Astrocyte (in vitro differentiated cells and primary cell): ENCODE measurements at regions not wholly inside any gene's neighbourhood (a gene's known extent, or its start where the extent isn't known, plus 50 kb on each side); places are given as distances from the start of the nearest gene placed in this dataset.

Experiments
- DNase-seq: peaks from one replicate; pipeline ENCODE4 v3.0.0-alpha.2; 2010; ENCODE audit warnings: low read depth
- FAIRE-seq: peaks from 2 replicates; lab custom pipeline; 2011; peaks lifted over from hg19 to GRCh38; lab: Jason Lieb, UNC
- H2AFZ ChIP-seq: 2 replicates; pipeline ENCODE4 v1.6.0; 2012; ENCODE audit warnings: low read depth, low read length, inconsistent platforms
- H3K27ac ChIP-seq: 2 replicates; pipeline ENCODE4 v1.5.1; 2011; ENCODE audit warnings: low read depth, low read length, inconsistent platforms
- H3K27me3 ChIP-seq: 2 replicates; pipeline ENCODE4 v1.6.0; 2011; ENCODE audit warnings: low read length, inconsistent platforms; ENCODE audit not compliant: insufficient read depth
- H3K36me3 ChIP-seq: 2 replicates; pipeline ENCODE4 v1.5.1; 2011; ENCODE audit warnings: low read length, inconsistent platforms; ENCODE audit not compliant: insufficient read depth
- H3K4me1 ChIP-seq: 2 replicates; pipeline ENCODE4 v1.5.1; 2011; ENCODE audit warnings: low read length, inconsistent platforms; ENCODE audit not compliant: insufficient read depth
- H3K4me2 ChIP-seq: 2 replicates; pipeline ENCODE4 v1.6.0; 2012; ENCODE audit warnings: low read length, inconsistent platforms
- H3K4me3 ChIP-seq: 2 replicates; pipeline ENCODE4 v1.5.1; 2011; ENCODE audit warnings: low read depth, mild to moderate bottlenecking, low read length, inconsistent platforms; ENCODE audit not compliant: insufficient read depth
- H3K79me2 ChIP-seq: 2 replicates; pipeline ENCODE4 v1.6.0; 2012; ENCODE audit warnings: mild to moderate bottlenecking, low read length, inconsistent platforms; ENCODE audit not compliant: insufficient read depth
- H3K9ac ChIP-seq: 2 replicates; pipeline ENCODE4 v1.6.0; 2012; ENCODE audit warnings: mild to moderate bottlenecking, low read length, inconsistent platforms
- H3K9me3 ChIP-seq: 2 replicates; pipeline ENCODE4 v1.5.1; 2012; ENCODE audit warnings: low read depth, mild to moderate bottlenecking, low read length, inconsistent platforms; ENCODE audit not compliant: insufficient read depth
- H4K20me1 ChIP-seq: 2 replicates; pipeline ENCODE4 v1.6.0; 2012; ENCODE audit warnings: low read length, inconsistent platforms; ENCODE audit not compliant: insufficient read depth
- H3K27ac Mint-ChIP-seq: one replicate; pipeline ENCODE4 v1.8.0; 2021; ENCODE audit warnings: mild to moderate bottlenecking, mixed read lengths; ENCODE audit not compliant: unreplicated experiment
- H3K27me3 Mint-ChIP-seq: one replicate; pipeline ENCODE4 v1.8.0; 2021; ENCODE audit warnings: low read depth, mixed read lengths; ENCODE audit not compliant: unreplicated experiment
- H3K36me3 Mint-ChIP-seq: one replicate; pipeline ENCODE4 v1.8.0; 2021; ENCODE audit warnings: low read depth, mixed read lengths; ENCODE audit not compliant: unreplicated experiment
- H3K4me1 Mint-ChIP-seq: one replicate; pipeline ENCODE4 v1.8.0; 2021; ENCODE audit warnings: low read depth, mixed read lengths; ENCODE audit not compliant: unreplicated experiment
- H3K4me3 Mint-ChIP-seq: one replicate; pipeline ENCODE4 v1.8.0; 2021; ENCODE audit warnings: mild to moderate bottlenecking, moderate library complexity, mixed read lengths; ENCODE audit not compliant: unreplicated experiment
- H3K9me3 Mint-ChIP-seq: one replicate; pipeline ENCODE4 v1.8.0; 2021; ENCODE audit warnings: mild to moderate bottlenecking, mixed read lengths; ENCODE audit not compliant: unreplicated experiment
- EZH2 ChIP-seq: IDR thresholded peaks from 2 replicates; pipeline ENCODE4 v1.6.1; 2012; ENCODE audit warnings: mild to moderate bottlenecking, low read length, inconsistent platforms; ENCODE audit not compliant: insufficient read depth
- TF ChIP-seq, protein P1 (sequence below): IDR thresholded peaks from 2 replicates; pipeline ENCODE4 v1.5.1; 2011; ENCODE audit warnings: low read depth, mild to moderate bottlenecking, inconsistent platforms, low read length, moderate library complexity; ENCODE audit not compliant: insufficient read depth

DNA sequence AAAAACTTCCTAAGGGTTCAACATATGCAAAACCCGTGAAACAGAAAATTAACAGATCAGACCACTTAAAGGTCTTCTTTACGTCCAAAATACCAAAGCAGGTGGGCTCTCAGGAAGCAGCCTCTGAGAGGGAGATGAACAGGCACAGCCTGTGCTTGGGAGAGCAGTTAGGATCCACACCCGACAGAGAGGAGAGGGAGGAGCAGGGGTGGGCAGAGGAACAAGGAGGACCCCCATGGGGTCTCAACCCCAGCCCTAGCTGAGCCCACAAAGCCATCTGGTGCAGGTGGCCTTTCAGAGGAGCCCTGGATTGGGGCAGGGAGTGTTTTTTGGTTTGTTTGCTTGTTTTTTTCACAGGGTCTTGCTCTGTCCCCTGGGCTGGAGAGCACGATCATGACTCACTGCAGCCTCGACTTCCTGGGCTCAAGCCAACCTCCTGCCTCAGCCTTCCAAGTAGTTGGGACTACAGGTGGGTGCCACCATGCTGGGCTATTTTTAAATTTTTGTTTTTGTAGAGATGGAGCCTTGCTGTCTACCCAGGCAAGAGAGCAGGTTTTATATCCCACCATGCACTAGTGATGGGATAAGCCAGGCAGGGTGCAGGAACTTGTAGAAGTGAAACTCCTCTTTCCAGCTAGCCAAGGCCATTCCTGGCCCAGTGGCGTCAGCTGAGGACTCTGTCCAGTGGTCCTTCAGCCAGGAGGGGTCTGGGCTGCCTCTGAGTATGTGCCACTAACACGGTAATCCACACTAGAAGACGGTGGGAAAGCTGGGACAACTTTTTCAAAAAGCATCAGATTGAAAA lies 154.1 kb upstream of the HDAC4 start:
- Mint-ChIP-seq H3K27me3 (peaks cover 33% of the 10 kb centered on the region), H3K36me3 (no peaks in the 10 kb centered on the region), H3K4me3 (no peak overlapping the region), H3K9me3 (no peaks in the 10 kb centered on the region), H3K4me1 (peaks cover 2% of the 10 kb centered on the region), H3K27ac (no peak overlapping the region)
- no peak overlapping the region for H3K27ac ChIP-seq
- no peak overlapping the region for H3K9ac ChIP-seq
- no peaks in the 10 kb centered on the region for H3K27me3 ChIP-seq
- no peak overlapping the region for H2AFZ ChIP-seq
- H3K4me3 ChIP-seq: no peak overlapping the region
- DNase-seq (no peak), FAIRE-seq (no peak)
- no peaks in the 10 kb centered on the region for H3K4me1 ChIP-seq
- no peaks in the 10 kb centered on the region for H3K36me3 ChIP-seq
- no peak for TF ChIP-seq EZH2
- TF ChIP-seq, protein P1, sequence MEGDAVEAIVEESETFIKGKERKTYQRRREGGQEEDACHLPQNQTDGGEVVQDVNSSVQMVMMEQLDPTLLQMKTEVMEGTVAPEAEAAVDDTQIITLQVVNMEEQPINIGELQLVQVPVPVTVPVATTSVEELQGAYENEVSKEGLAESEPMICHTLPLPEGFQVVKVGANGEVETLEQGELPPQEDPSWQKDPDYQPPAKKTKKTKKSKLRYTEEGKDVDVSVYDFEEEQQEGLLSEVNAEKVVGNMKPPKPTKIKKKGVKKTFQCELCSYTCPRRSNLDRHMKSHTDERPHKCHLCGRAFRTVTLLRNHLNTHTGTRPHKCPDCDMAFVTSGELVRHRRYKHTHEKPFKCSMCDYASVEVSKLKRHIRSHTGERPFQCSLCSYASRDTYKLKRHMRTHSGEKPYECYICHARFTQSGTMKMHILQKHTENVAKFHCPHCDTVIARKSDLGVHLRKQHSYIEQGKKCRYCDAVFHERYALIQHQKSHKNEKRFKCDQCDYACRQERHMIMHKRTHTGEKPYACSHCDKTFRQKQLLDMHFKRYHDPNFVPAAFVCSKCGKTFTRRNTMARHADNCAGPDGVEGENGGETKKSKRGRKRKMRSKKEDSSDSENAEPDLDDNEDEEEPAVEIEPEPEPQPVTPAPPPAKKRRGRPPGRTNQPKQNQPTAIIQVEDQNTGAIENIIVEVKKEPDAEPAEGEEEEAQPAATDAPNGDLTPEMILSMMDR: no peak
- H3K4me2 ChIP-seq: no peak overlapping the region
- H4K20me1 ChIP-seq: no peaks in the 10 kb centered on the region
- H3K79me2 ChIP-seq: no peaks in the 10 kb centered on the region
- H3K9me3 ChIP-seq: peaks cover 2% of the 10 kb centered on the region

DNA sequence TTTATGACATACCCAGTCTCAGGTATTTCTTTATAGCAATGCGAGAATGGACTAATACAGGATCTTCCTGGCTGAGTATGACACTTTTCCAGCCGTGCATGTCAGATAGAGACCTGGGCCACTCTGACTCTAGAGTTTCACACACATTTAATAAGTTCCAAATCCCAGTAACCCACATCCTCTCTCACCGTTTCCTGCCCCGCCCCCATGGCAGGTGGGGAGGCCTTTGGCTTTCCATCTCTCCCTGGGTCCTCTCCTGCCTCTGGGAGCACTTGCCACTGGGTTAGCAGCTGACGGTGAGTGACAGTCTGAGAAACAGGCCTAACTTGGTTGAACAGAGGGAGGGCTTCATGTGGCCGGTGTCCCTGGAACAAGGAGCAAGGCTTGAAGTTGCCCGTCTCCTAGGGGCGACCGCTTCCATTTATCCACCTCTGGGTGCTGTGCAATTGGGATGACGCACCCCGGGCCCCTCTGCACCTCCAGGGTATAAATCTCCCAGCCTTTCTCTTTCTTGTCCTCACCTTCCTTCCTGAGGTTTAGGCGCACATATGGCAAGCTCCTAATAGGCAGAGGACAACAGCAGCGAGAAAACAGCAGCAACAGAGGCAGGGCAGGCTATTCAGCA lies 152.7 kb upstream of the HDAC4 start:
- Histone ChIP-seq H3K4me1 (no peaks in the 10 kb centered on the region), H3K4me3 (no peak overlapping the region), H4K20me1 (no peaks in the 10 kb centered on the region), H3K9me3 (no peaks in the 10 kb centered on the region), H3K27ac (no peak overlapping the region), H2AFZ (no peak overlapping the region), H3K36me3 (no peaks in the 10 kb centered on the region), H3K9ac (no peak overlapping the region), H3K27me3 (no peaks in the 10 kb centered on the region), H3K79me2 (no peaks in the 10 kb centered on the region), H3K4me2 (no peak overlapping the region)
- Mint-ChIP-seq H3K4me3 (no peak overlapping the region), H3K4me1 (no peaks in the 10 kb centered on the region), H3K36me3 (no peaks in the 10 kb centered on the region), H3K27ac (no peak overlapping the region), H3K9me3 (no peaks in the 10 kb centered on the region), H3K27me3 (peaks cover 45% of the 10 kb centered on the region)
- no peak for TF ChIP-seq EZH2
- TF ChIP-seq, protein P1: no peak
- FAIRE-seq (no peak), DNase-seq (no peak)
